CD14-positive monocyte (primary cell): ENCODE measurements at regions not wholly inside any gene's neighbourhood (a gene's known extent, or its start where the extent isn't known, plus 50 kb on each side); places are given as distances from the start of the nearest gene placed in this dataset.

Experiments
- DNase-seq, 3 donors: peaks; one replicate each; pipeline ENCODE4 v3.0.0-alpha.2; 2011 to 2022
- H2AFZ ChIP-seq: 2 replicates; pipeline ENCODE4 v1.6.0; 2012; ENCODE audit warnings: mild to moderate bottlenecking, low read depth, low read length, inconsistent platforms; ENCODE audit not compliant: insufficient read depth, poor library complexity, severe bottlenecking
- H3K27ac ChIP-seq, 2 donors: 1 replicate in 1 of 2; 2 replicates in 1 of 2; pipeline ENCODE4 v1.5.1; 2012 to 2013; ENCODE audit warnings: low read length in 2 of 2, control low read depth in 1 of 2, inconsistent platforms in 1 of 2, low read depth in 1 of 2, mild to moderate bottlenecking in 1 of 2
- H3K27me3 ChIP-seq, 2 donors: one replicate each; pipeline versions ENCODE4 v1.6.0 to v1.6.1; 2011 to 2013; ENCODE audit warnings: low read length in 2 of 2; ENCODE audit not compliant: control insufficient read depth in 2 of 2, insufficient read depth in 2 of 2
- H3K36me3 ChIP-seq, 2 donors: replicated peaks in 1 of 2; 1 replicate in 1 of 2; 2 replicates in 1 of 2; pipeline versions ENCODE4 v1.5.1 to v1.6.1; 2012 to 2013; ENCODE audit warnings: low read length in 2 of 2, control low read depth in 1 of 2, inconsistent platforms in 1 of 2, mild to moderate bottlenecking in 1 of 2; ENCODE audit not compliant: insufficient read depth in 2 of 2, control insufficient read depth in 1 of 2
- H3K4me1 ChIP-seq, 2 donors: 1 replicate in 1 of 2; 2 replicates in 1 of 2; pipeline versions ENCODE4 v1.5.1 to v1.6.1; 2012 to 2013; ENCODE audit warnings: low read length in 2 of 2, control low read depth in 1 of 2, inconsistent platforms in 1 of 2, mild to moderate bottlenecking in 1 of 2, moderate library complexity in 1 of 2; ENCODE audit not compliant: insufficient read depth in 2 of 2, control insufficient read depth in 1 of 2
- H3K4me2 ChIP-seq: replicated peaks from 2 replicates; pipeline ENCODE3; 2012; ENCODE audit warnings: low read length, moderate library complexity, mild to moderate bottlenecking; ENCODE audit not compliant: poor library complexity, severe bottlenecking; ENCODE audit errors: extremely low read depth
- H3K4me3 ChIP-seq, 3 experiments: fragments of 200-600 bp in 1 of 3; sonication (generic) in 1 of 3; replicated peaks in 1 of 3; 1 replicate in 2 of 3; 2 replicates in 1 of 3; pipeline ENCODE4 v1.5.1; 2011 to 2013; ENCODE audit warnings: low read length in 3 of 3, mild to moderate bottlenecking in 3 of 3, control low read depth in 2 of 3, low read depth in 2 of 3, inconsistent platforms in 1 of 3, moderate library complexity in 1 of 3
- H3K79me2 ChIP-seq: 2 replicates; pipeline ENCODE4 v1.6.0; 2012; ENCODE audit warnings: mild to moderate bottlenecking, control low read depth, inconsistent platforms, low read length, moderate library complexity; ENCODE audit not compliant: insufficient read depth
- H3K9ac ChIP-seq: 2 replicates; pipeline ENCODE4 v1.6.0; 2017; ENCODE audit warnings: low read length, mild to moderate bottlenecking; ENCODE audit not compliant: insufficient read depth, poor library complexity, severe bottlenecking
- H3K9me3 ChIP-seq, 2 donors: replicated peaks in 1 of 2; 1 replicate in 1 of 2; 2 replicates in 1 of 2; pipeline versions ENCODE4 v1.5.1 to v1.6.1; 2012 to 2013; ENCODE audit warnings: low read length in 2 of 2, control low read depth in 1 of 2; ENCODE audit not compliant: control insufficient read depth in 1 of 2, insufficient read depth in 1 of 2
- H4K20me1 ChIP-seq: 2 replicates; pipeline ENCODE4 v1.6.0; 2012; ENCODE audit warnings: mild to moderate bottlenecking, low read length, control low read depth, moderate library complexity; ENCODE audit not compliant: insufficient read depth
- H3K27ac Mint-ChIP-seq, 7 donors: one replicate each; pipeline ENCODE4 v1.8.0; 2020; ENCODE audit warnings: mild to moderate bottlenecking in 7 of 7, mixed read lengths in 7 of 7, moderate library complexity in 6 of 7, inconsistent platforms in 2 of 7
- H3K27me3 Mint-ChIP-seq, 3 donors: one replicate each; pipeline ENCODE4 v1.8.0; 2021 to 2022; ENCODE audit warnings: low read depth in 3 of 3, mild to moderate bottlenecking in 3 of 3, mixed read lengths in 3 of 3, moderate library complexity in 3 of 3, inconsistent platforms in 1 of 3
- H3K36me3 Mint-ChIP-seq, 2 donors: one replicate each; pipeline ENCODE4 v1.8.0; 2020; ENCODE audit warnings: mixed read lengths in 2 of 2, inconsistent platforms in 1 of 2, mild to moderate bottlenecking in 1 of 2
- H3K4me1 Mint-ChIP-seq: one replicate; pipeline ENCODE4 v1.8.0; 2020; ENCODE audit warnings: mild to moderate bottlenecking, mixed read lengths
- H3K4me3 Mint-ChIP-seq, 2 donors: one replicate each; pipeline ENCODE4 v1.8.0; 2020; ENCODE audit warnings: mild to moderate bottlenecking in 2 of 2, mixed read lengths in 2 of 2, moderate library complexity in 1 of 2
- H3K9me3 Mint-ChIP-seq, 7 donors: one replicate each; pipeline ENCODE4 v1.8.0; 2020 to 2022; ENCODE audit warnings: mixed read lengths in 7 of 7, mild to moderate bottlenecking in 6 of 7, moderate library complexity in 6 of 7, inconsistent platforms in 2 of 7
- WGBS: methylation state at CpG from one replicate; pipeline ENCODE4 v1.1.5; 2013; ENCODE audit warnings: missing lambda C conversion rate; ENCODE audit not compliant: insufficient coverage; 5-methylcytosine and 5-hydroxymethylcytosine counted together
- intact Hi-C, 2 donors: fragments of 100-400 bp; cut with micrococcal nuclease; formaldehyde crosslinking; loops; one replicate each; pipeline versions ENCODE4 v1.15.0 to v1.15.1; 2023
- TF ChIP-seq, protein P1 (sequence below): fragments of 200-600 bp; IDR thresholded peaks from one replicate; pipeline ENCODE4 v1.8.0; 2022; ENCODE audit warnings: antibody characterized with exemption, mild to moderate bottlenecking

DNA sequence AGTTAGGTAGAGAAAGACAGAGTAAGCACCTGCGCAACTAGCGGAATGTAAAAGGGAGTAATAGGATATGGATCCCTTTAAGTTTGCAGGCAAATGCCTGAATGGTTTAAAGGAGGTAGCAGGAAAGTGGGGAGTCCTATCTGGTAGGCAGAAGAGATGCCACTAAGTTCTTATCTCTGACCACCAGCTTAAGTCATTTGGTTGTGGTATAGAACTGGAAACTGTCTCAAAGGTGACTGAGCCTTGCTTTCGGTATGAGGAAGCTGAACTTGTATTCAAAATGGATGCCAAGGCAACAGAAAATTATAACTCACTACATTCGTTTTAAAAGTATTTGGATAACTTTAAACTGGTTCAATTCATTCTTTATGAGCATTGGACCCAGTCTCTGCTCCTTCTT is 475.6 kb downstream of the DMRTA1 start:
- Histone ChIP-seq H2AFZ (no peak overlapping the region), H3K4me1 (no peaks in the 10 kb centered on the region), H3K27ac (no peak overlapping the region), H3K9me3 (no peaks in the 10 kb centered on the region), H3K79me2 (no peaks in the 10 kb centered on the region), H3K4me3 (no peak overlapping the region), H3K27me3 (no peaks in the 10 kb centered on the region), H4K20me1 (no peaks in the 10 kb centered on the region), H3K36me3 (no peaks in the 10 kb centered on the region), H3K4me2 (no peak overlapping the region), H3K9ac (no peak overlapping the region)
- peaks cover 0 to 3% (median 0%) of the 10 kb centered on the region in 7 donors for H3K9me3 Mint-ChIP-seq
- no peaks in the 10 kb centered on the region for H3K36me3 Mint-ChIP-seq
- TF ChIP-seq, protein P1, sequence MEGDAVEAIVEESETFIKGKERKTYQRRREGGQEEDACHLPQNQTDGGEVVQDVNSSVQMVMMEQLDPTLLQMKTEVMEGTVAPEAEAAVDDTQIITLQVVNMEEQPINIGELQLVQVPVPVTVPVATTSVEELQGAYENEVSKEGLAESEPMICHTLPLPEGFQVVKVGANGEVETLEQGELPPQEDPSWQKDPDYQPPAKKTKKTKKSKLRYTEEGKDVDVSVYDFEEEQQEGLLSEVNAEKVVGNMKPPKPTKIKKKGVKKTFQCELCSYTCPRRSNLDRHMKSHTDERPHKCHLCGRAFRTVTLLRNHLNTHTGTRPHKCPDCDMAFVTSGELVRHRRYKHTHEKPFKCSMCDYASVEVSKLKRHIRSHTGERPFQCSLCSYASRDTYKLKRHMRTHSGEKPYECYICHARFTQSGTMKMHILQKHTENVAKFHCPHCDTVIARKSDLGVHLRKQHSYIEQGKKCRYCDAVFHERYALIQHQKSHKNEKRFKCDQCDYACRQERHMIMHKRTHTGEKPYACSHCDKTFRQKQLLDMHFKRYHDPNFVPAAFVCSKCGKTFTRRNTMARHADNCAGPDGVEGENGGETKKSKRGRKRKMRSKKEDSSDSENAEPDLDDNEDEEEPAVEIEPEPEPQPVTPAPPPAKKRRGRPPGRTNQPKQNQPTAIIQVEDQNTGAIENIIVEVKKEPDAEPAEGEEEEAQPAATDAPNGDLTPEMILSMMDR, result no peak
- H3K4me1 Mint-ChIP-seq, result no peaks in the 10 kb centered on the region
- H3K4me3 Mint-ChIP-seq, result no peak overlapping the region
- H3K27ac Mint-ChIP-seq, result no peak overlapping the region
- intact Hi-C loops, result no loop called here
- no peaks in the 10 kb centered on the region for H3K27me3 Mint-ChIP-seq
- no peak for DNase-seq
- no CpG with 5 or more reads among the region's 4 CpGs for WGBS

DNA sequence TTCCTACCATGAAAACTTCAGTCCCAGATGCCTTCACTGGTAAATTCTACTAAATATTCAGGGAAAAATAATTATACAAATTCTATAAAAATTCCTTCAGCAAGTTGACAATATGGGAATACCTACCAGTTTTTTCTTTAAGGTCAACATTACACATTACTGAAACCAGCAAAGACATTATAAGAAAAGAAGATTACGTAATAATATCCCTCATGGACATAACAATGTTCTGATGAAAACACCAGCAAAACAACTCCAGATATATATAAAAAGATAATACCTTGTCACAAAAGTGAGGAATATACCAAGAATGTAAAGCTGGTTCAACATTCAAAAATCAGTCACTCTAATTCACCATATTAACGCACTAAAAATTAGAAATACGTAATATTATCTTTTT is 507.9 kb downstream of the DMRTA1 start:
- Histone ChIP-seq H3K27ac (no peak overlapping the region), H3K4me2 (no peak overlapping the region), H4K20me1 (no peaks in the 10 kb centered on the region), H3K27me3 (no peaks in the 10 kb centered on the region), H3K36me3 (no peaks in the 10 kb centered on the region), H2AFZ (no peak overlapping the region), H3K9ac (no peak overlapping the region), H3K4me3 (no peak overlapping the region), H3K4me1 (no peaks in the 10 kb centered on the region), H3K79me2 (no peaks in the 10 kb centered on the region), H3K9me3 (peaks cover 0 to 3% of the 10 kb centered on the region in 2 donors)
- TF ChIP-seq, protein P1, result no peak
- Mint-ChIP-seq H3K36me3 (no peaks in the 10 kb centered on the region), H3K4me3 (no peak overlapping the region), H3K4me1 (no peaks in the 10 kb centered on the region), H3K27me3 (no peaks in the 10 kb centered on the region), H3K27ac (no peak overlapping the region), H3K9me3 (peaks cover 0 to 3% (median 1%) of the 10 kb centered on the region in 7 donors)
- intact Hi-C loops, result no loop called here
- DNase-seq, result no peak
- 100% methylated on average over 1 of the region's 3 CpGs for WGBS
